ENCODE measurements at regions not wholly inside any gene's neighbourhood (a gene's known extent, or its start where the extent isn't known, plus 50 kb on each side); places are given as distances from the start of the nearest gene placed in this dataset.

GRCh38 chrX:65610481-65610880 lies 57.0 kb upstream of the MSN start:
- ATAC-seq (no peak), DNase-seq (ENCODE audit: low spot score) (no peak)
- Mint-ChIP-seq H3K4me3 (peak overlapping the region; percentile 73), H3K27ac (peak overlapping the region; percentile 87 to 89), H3K27me3 (no peaks in the 10 kb centered on the region), H3K9me3 (peaks cover 2% of the 10 kb centered on the region), H3K4me1 (ENCODE audit: low read depth in 2 of 2) (peaks cover 33 to 49% of the 10 kb centered on the region in 2 donors), H3K36me3 (no peaks in the 10 kb centered on the region)

- Mint-ChIP-seq H3K9me3 (peaks cover 7% of the 10 kb centered on the region), H3K36me3 (peaks cover 3% of the 10 kb centered on the region), H3K4me1 (ENCODE audit: low read depth in 2 of 2) (peaks cover 37 to 54% of the 10 kb centered on the region in 2 donors), H3K27ac (peak overlapping the region; percentile 87 to 89), H3K4me3 (peak overlapping the region; percentile 73), H3K27me3 (peaks cover 0 to 2% of the 10 kb centered on the region in 2 donors)
- ATAC-seq (peak in 1 of 2 donors; percentile 79), DNase-seq (ENCODE audit: low spot score) (no peak)
Measured at GRCh38 chrX:65610040-65610439, 57.4 kb upstream of the MSN start.

DNA sequence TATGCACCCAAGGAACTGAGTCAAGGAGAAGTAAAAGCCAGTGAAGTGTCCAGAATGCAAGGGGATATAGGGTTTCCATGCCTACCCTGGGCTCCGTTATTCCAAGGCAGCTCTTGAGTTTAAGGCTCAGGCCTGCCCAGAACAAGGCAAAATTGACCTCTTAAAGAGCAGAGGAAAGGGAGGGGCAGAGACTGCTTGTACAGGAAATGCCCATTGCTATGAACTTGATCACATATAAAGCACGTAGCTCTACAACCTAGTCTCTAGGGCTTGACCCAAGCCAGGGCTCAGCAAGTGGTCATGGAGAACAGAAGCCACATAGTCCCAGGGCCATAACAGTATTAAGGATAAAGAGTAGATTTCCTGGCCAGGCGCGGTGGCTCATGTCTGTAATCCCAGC lies 58.2 kb upstream of the MSN start:
- peak; percentile 44 to 45 for ATAC-seq
- H3K4me3 Mint-ChIP-seq, result peak overlapping the region; percentile 73
- H3K9me3 Mint-ChIP-seq, result peaks cover 7% of the 10 kb centered on the region
- H3K4me1 Mint-ChIP-seq (ENCODE audit: low read depth in 2 of 2), result peaks cover 44 to 61% of the 10 kb centered on the region in 2 donors
- H3K27me3 Mint-ChIP-seq, result peaks cover 0 to 2% of the 10 kb centered on the region in 2 donors
- H3K27ac Mint-ChIP-seq, result peak overlapping the region; percentile 87 to 89
- H3K36me3 Mint-ChIP-seq, result peaks cover 8% of the 10 kb centered on the region
- no peak for DNase-seq (ENCODE audit: low spot score)

GRCh38 chrX:65608026-65608425 lies 59.4 kb upstream of the MSN start:
- H3K4me1 Mint-ChIP-seq (ENCODE audit: low read depth in 2 of 2), result peaks cover 52 to 59% of the 10 kb centered on the region in 2 donors
- DNase-seq (ENCODE audit: low spot score) (no peak), ATAC-seq (no peak)
- peaks cover 0 to 2% of the 10 kb centered on the region in 2 donors for H3K27me3 Mint-ChIP-seq
- H3K9me3 Mint-ChIP-seq, result peaks cover 7% of the 10 kb centered on the region
- peak overlapping the region; percentile 77 for H3K4me3 Mint-ChIP-seq
- peaks cover 8% of the 10 kb centered on the region for H3K36me3 Mint-ChIP-seq
- peak overlapping the region; percentile 87 to 89 for H3K27ac Mint-ChIP-seq

GRCh38 chrX:65607070-65607742 lies 60.2 kb upstream of the MSN start:
- DNase-seq (ENCODE audit: low spot score), result peak; percentile 68
- Mint-ChIP-seq H3K4me1 (ENCODE audit: low read depth in 2 of 2) (peaks cover 56 to 61% of the 10 kb centered on the region in 2 donors), H3K27ac (peak overlapping the region; percentile 87 to 89), H3K27me3 (peaks cover 0 to 2% of the 10 kb centered on the region in 2 donors), H3K4me3 (peak overlapping the region; percentile 77), H3K36me3 (peaks cover 8% of the 10 kb centered on the region), H3K9me3 (peaks cover 7% of the 10 kb centered on the region)
- peak; percentile 94 to 98 for ATAC-seq

DNA sequence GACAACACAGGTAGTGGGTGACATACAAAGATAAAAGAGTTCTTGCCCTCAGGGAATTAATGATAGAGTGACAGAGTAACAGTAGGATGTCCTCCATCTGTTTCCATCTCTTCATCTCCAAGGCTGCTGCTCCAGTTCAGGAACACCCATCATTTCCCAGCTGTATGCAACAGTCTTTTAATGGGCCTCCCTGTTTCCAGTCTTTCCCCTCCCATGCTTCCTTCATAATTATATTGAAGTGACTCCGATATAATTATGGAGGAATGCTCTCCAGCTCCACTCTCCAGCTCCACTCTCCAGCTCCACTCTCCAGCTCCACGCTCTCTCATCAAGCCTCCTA lies 65.3 kb upstream of the MSN start:
- ATAC-seq (no peak), DNase-seq (ENCODE audit: low spot score) (no peak)
- Mint-ChIP-seq H3K4me3 (no peak overlapping the region), H3K36me3 (peaks cover 8% of the 10 kb centered on the region), H3K27me3 (peaks cover 0 to 2% of the 10 kb centered on the region in 2 donors), H3K27ac (peak overlapping the region; percentile 69 to 91), H3K9me3 (peaks cover 7% of the 10 kb centered on the region), H3K4me1 (ENCODE audit: low read depth in 2 of 2) (peaks cover 59 to 63% of the 10 kb centered on the region in 2 donors)

- Mint-ChIP-seq H3K27me3 (peaks cover 0 to 2% of the 10 kb centered on the region in 2 donors), H3K4me1 (ENCODE audit: low read depth in 2 of 2) (peaks cover 57 to 58% of the 10 kb centered on the region in 2 donors), H3K9me3 (peaks cover 7% of the 10 kb centered on the region), H3K27ac (peak overlapping the region; percentile 69 to 91), H3K4me3 (no peak overlapping the region), H3K36me3 (peaks cover 8% of the 10 kb centered on the region)
- ATAC-seq (peak; percentile 72 to 76), DNase-seq (ENCODE audit: low spot score) (no peak)
Measured at GRCh38 chrX:65601530-65602220, 65.8 kb upstream of the MSN start.

GRCh38 chrX:65601126-65601525 lies 66.3 kb upstream of the MSN start:
- H3K36me3 Mint-ChIP-seq, result peaks cover 8% of the 10 kb centered on the region
- peaks cover 61% of the 10 kb centered on the region in 2 donors for H3K4me1 Mint-ChIP-seq (ENCODE audit: low read depth in 2 of 2)
- H3K4me3 Mint-ChIP-seq, result no peak overlapping the region

DNA sequence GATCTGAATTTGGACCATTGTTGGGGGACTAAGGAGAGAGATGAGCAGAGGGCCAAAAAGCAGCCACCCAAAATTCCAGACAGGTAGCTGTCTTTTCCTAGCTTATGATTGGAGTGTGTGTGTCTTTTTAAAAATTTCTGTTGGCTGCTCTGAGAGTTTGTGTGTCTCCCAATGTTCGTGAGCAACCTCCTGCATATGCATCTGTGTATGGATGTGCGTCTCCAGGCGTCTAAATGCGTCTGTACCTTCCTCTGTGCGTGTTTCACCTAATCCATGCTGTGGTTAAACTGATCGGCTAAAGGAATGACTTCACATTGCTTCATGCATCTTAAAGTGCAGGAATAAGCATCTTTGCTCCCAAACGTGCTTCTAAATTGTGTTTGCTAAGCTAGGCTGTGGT lies 65.5 kb upstream of the LAS1L start:
- no peaks in the 10 kb centered on the region for H3K27me3 Mint-ChIP-seq
- DNase-seq (ENCODE audit: low spot score) (no peak), ATAC-seq (no peak)
- H3K4me1 Mint-ChIP-seq (ENCODE audit: low read depth in 2 of 2), result peaks cover 61 to 64% of the 10 kb centered on the region in 2 donors
- H3K36me3 Mint-ChIP-seq, result peaks cover 6% of the 10 kb centered on the region
- H3K9me3 Mint-ChIP-seq, result peaks cover under 1% of the 10 kb centered on the region
- peak overlapping the region; percentile 91 to 98 for H3K27ac Mint-ChIP-seq
- H3K4me3 Mint-ChIP-seq, result no peak overlapping the region

More at GRCh38 chrX:65601126-65601525, 66.3 kb upstream of the MSN start:
- peak overlapping the region; percentile 69 to 91 for H3K27ac Mint-ChIP-seq
- ATAC-seq (peak in 1 of 2 donors; percentile 31), DNase-seq (ENCODE audit: low spot score) (no peak)
- H3K9me3 Mint-ChIP-seq, result peaks cover 7% of the 10 kb centered on the region
- H3K27me3 Mint-ChIP-seq, result peaks cover 0 to 2% of the 10 kb centered on the region in 2 donors

GRCh38 chrX:65598559-65599147 lies 64.1 kb upstream of the LAS1L start:
- ATAC-seq (no peak), DNase-seq (ENCODE audit: low spot score) (no peak)
- peaks cover 59 to 62% of the 10 kb centered on the region in 2 donors for H3K4me1 Mint-ChIP-seq (ENCODE audit: low read depth in 2 of 2)
- no peaks in the 10 kb centered on the region for H3K9me3 Mint-ChIP-seq
- peak overlapping the region; percentile 95 for H3K4me3 Mint-ChIP-seq
- H3K36me3 Mint-ChIP-seq, result no peaks in the 10 kb centered on the region
- peak overlapping the region; percentile 91 to 98 for H3K27ac Mint-ChIP-seq
- no peaks in the 10 kb centered on the region for H3K27me3 Mint-ChIP-seq

- Mint-ChIP-seq H3K27me3 (no peaks in the 10 kb centered on the region), H3K36me3 (no peaks in the 10 kb centered on the region), H3K4me3 (peak overlapping the region; percentile 59), H3K27ac (peak overlapping the region; percentile 91 to 98), H3K9me3 (no peaks in the 10 kb centered on the region), H3K4me1 (ENCODE audit: low read depth in 2 of 2) (peaks cover 47 to 53% of the 10 kb centered on the region in 2 donors)
- DNase-seq (ENCODE audit: low spot score), result peak; percentile 83
- peak; percentile 81 for ATAC-seq
Measured at GRCh38 chrX:65596270-65597034, 61.9 kb upstream of the LAS1L start.

DNA sequence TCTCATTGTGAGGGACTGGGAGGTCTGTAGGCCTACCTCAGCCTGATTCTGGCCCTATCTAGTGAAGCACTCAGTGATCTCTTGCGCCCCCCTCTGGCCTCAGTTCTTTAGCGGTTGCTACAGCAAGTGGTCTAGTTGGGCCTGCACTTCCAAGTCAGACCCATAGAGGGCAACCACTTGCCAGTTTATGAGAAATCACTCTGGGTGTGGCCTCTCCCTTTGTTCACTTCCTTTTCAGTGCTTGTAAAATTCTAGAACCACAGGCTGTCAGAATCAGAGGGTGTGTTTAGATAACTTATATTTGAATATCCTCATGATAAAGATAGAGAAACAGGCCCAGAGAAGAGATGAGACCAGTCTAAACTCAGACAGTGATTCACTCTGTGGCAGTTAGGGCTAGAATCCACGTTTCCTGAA lies 60.9 kb upstream of the LAS1L start:
- peaks cover 47 to 53% of the 10 kb centered on the region in 2 donors for H3K4me1 Mint-ChIP-seq (ENCODE audit: low read depth in 2 of 2)
- H3K9me3 Mint-ChIP-seq, result no peaks in the 10 kb centered on the region
- peak; percentile 96 for DNase-seq (ENCODE audit: low spot score)
- peak overlapping the region; percentile 59 for H3K4me3 Mint-ChIP-seq
- peak overlapping the region; percentile 91 to 98 for H3K27ac Mint-ChIP-seq
- peak; percentile 89 to 90 for ATAC-seq
- no peaks in the 10 kb centered on the region for H3K36me3 Mint-ChIP-seq
- no peaks in the 10 kb centered on the region for H3K27me3 Mint-ChIP-seq

DNA sequence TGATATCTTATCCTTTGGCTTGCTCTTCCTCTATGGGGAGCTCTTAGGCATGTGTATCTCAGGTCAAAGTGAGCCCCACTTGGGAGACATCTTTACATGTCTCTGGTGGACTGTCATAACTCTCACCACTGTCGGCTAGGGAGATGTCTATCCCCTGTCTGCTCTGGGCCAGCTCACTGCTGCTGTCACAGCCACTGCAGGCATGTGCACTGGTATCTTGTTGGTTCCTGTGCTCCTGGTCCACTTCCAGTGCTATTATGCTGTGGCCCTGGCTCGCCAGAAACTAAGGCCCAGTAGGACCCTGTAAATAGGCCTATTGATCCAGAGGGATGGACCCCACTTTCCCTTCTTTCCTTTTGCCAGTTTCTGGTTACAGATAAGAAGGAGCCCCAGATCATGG lies 56.6 kb upstream of the LAS1L start:
- Mint-ChIP-seq H3K9me3 (no peaks in the 10 kb centered on the region), H3K27ac (no peak overlapping the region), H3K27me3 (peaks cover 0 to 5% of the 10 kb centered on the region in 2 donors), H3K36me3 (no peaks in the 10 kb centered on the region), H3K4me3 (no peak overlapping the region), H3K4me1 (ENCODE audit: low read depth in 2 of 2) (peaks cover 27 to 30% of the 10 kb centered on the region in 2 donors)
- no peak for ATAC-seq
- DNase-seq (ENCODE audit: low spot score), result no peak
